Suppressor macrophage treated with lipopolysaccharide for 1 hour (primary cell): ENCODE measurements at regions not wholly inside any gene's neighbourhood (a gene's known extent, or its start where the extent isn't known, plus 50 kb on each side); places are given as distances from the start of the nearest gene placed in this dataset.
"Not testable (repeated sequence)": the region's sequence is repeated elsewhere in the genome, so short reads cannot be mapped to it uniquely, and the experiment has no call there.

Experiments
- DNase-seq, 3 donors: peaks; one replicate each; pipeline ENCODE4 v3.0.0-alpha.2; 2020 to 2022

DNA sequence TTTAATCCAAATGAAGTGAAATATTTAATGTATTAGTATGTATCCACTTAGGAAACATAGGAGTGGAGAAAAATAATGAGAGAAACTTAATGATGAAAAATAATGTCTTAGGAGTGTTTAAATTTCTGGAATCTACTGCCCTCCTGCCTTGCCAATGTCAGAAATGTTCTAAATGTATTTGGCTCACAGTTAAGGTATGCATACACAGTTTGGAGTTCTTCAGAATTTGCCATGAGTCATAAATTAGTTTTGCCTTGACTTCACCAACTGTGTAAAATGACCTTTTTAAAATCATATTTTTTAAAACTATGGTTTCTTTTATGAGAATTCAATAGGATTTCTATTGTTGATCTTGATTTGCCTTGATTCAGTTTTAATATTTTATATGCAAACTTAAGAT lies 191.7 kb upstream of the HSF2 start:
- no peak for DNase-seq

DNA sequence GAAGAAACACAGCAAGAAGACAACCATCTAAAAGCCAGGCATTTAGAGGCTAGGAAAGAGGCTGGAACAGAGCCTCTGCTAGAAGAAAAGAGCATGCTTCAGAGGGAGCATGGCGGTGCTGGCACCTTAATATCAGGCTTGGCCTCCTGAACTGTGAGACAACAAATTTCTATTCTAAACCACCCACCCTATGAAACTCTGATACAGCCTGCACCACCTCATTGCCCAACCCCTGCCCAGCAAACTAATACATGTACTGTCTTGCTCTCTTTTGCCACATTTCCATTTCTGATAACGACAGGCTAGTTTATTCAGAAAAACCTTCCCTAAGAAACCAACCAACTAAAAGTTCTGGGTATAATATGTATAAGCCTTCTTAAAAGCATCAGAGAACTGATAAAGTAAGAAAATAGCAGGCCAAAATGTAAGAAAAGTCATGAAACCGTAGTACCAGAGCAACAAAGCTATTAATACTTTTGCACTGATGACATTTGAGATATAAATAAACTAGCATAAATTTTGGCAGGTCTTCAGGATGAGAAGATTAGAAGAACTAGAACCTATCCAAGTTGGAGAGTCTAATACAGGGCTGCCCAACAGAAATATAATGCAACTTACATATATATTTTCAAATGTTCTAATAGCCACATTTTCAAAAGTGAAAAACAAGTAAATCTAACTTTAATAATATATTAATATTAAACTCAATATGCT lies 184.7 kb upstream of the HSF2 start:
- DNase-seq: no peak

DNA sequence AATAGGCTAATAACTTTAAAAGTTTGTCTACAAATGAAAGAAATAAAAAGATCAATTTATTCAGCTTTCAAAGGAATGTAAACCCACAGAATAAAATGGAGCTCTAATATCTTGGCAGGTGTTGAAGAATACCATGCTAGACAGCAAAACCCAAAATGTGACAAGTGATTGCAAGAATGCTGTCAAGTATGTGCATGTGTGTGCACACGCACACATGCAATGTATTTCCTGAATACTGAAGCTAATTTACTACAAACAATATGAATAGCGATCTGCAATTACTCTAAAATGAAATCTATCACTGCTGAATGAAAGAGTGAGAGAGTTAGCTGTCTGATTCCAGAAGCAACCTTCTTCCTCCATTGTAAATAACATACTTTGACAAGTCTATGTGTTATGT lies 179.2 kb upstream of the HSF2 start:
- no peak for DNase-seq

DNA sequence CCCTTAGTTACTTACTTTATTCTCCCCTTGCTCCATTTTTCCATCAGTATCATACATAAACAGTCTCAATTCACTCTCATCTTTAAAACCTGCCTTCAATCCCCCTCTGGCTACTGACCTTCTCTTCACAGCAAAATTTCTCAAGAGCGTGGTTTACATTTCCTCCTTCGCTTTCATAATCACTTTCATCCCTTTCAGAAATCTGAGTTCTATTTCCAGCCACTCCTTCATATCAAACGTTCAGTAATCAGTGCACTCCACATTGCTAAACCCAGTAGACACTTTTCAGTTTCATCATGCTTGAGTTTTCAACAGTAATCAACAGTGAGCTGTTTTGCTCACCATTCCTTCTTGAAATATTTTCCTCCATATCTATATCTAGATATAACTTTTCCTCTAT lies 176.7 kb upstream of the HSF2 start:
- no peak for DNase-seq

DNA sequence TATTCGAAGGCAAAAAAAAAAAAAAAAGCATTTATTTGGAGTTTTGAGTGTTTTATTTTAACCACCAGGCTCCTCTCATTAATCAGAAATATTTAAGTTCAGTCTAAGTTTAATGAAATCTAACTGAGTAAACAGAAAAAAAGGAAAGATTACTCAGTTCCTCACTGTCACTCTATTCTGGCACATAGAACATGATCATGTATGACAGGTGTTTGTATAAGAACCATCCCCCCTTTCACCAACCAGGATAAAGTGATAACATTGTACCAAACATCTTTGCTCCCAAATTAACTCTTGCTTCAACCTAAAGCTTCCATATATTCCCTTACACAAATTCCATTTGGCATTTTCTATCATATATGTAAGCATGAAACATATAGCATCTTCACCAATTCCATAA lies 176.2 kb upstream of the HSF2 start:
- no peak for DNase-seq

DNA sequence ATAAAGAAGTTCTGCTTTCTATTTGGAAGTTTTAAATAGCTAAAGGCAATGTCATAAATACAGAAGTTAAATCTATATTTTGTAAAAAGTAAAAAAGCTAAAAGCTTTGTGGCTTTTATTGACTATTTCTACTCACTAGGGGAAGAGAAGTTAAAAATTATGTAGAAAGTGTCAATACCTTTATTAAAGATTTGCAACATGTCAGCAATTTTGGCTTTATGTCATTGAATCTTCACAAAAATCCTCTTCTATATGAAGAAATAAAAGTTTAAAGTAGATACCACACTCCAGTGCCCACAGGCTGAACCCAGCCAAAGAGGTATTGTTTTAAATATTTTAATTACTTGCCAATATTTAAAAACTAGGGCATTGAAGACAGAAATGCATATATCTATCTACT lies 160.6 kb upstream of the HSF2 start:
- DNase-seq: no peak

DNA sequence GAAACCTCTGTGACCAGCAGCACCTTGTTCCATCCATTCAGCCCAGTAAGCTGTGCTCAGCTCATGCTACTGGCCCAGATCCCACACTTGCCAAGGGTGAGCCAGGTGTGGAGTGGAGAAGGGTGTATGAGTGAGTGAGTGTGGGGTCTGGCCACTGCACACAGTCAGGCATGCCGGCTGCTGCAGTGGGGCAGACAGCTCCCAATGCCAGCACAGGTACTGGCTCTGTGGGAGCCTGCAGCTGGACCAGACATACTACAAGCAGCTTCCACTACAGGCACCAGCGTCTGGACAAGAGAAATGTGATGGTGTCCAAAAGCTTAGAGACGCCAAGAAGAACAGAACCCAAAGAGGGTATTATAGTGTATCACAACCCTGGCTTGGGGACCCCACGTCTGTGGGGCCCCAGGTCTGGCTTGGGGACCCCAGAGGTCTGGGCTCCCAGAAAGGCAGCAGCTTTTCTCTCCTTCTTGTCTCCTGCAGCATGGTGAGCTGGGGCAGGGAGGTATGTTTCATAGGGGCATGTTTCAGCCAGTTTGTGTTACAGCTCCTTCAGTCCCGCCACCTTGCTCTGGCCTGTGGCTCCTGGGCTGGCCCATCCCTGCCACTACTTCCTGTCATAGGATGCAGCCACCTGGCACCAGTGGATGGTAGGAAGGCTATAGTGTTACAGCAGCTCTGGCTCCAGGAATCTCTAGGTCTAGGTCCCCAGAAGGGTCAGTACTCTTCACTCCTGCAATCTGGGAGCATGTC lies 152.4 kb upstream of the HSF2 start:
- DNase-seq: no peak

DNA sequence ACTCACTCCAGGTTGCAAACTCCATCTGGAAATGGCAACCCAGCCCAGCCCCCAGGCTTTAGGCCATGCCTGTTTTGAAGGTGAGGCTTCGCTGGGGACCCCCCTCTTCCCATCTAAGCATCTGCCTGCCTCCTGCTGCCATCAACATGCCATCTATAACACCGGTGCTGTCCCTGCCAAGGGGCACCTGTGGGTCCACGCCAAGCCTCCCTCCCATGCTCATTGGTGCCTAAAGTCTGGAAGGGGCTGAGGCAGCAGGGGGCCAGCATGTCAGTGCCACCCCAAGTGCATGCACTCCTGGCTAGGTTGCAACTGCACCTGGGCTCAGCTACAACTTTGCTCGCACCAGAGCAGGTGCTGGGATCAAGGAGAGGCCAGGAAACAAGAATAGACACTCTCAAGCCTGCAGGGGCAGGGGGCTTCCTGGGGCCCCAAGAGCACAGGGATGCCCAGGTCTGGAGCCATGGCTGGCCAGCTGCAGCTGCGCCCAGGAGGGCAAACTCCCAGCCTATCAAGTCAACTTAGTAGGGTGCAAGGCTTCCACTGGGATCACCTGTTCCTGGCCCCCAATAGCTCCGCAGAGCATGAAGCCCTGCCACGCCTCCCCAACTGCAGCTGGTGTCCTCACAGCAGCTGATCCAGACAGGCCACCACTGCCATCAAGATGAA lies 151.3 kb upstream of the HSF2 start:
- DNase-seq: no peak

DNA sequence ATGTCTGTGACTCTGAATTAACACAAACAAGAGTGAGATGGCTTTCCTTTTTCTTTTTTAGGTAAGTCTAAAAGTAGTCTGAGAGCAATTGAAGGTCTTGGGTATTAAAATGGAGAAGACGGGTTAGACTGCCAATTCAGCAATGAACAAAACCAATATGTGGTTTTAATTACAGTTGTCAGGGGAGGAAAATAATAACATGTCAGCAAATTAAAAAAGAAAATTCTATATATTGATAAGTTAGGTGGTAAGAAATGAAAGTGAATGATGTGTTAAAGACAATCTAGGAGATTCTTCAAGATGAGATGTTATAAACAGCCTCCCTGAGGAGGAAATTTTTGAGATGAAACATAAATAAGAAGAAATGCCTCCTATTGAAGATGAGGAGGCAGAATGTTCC lies 150.6 kb upstream of the HSF2 start:
- no peak for DNase-seq

DNA sequence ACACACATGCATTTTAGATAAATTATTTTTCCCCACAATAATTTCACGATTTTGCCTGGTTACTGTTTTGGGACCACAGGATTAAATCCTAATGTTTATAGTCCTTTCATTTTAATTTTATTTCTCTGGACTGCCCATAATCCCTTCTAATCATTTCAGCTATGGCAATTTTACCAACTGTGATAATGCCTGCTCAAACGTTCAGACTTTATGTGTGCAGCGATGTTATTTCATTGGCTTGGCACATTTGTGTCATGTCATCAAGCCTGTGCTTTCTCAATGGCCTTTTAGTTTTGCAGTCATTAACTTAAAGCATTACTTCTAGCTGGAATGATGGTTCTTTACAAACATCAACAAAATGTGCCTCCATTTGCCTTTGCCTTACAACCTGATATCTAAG lies 140.6 kb upstream of the HSF2 start:
- no peak for DNase-seq

DNA sequence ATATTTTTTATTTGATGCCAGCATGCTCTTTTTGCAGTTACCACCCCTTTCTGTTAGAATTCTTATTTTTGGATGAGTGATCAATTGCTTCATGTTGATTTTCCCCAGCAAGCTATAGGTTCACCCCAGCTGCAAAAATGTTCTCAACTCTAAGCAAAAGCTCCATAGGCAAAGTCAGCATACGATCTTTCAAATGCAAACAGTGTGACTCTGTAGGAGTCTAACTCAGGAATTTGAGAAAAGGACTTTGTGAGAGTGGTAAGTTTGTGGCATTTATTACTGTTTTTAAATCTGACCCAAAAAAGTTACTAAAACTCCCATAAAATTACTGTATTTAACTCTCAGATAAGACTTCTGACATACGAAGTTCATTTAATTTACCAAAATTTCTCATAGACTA lies 134.9 kb upstream of the HSF2 start:
- DNase-seq: no peak

DNA sequence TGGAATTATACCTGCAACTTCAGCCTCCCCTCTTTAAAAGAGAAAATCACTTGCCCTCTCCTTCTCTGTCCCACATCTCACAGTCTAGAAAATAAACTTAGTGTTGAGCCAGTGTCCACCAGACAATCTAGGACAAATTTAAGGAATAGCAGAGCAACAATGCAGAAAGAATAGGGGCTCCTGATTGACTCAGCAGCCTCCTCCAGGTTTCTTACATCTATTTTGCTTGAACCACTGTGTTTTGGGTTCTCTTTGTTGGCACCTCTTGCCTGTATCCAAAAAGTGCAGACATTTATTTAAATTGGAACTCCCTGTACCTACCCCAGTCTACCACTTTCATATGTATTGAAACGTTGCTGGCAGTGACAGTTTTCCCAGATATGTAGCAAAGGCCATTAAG lies 133.7 kb upstream of the HSF2 start:
- no peak for DNase-seq

DNA sequence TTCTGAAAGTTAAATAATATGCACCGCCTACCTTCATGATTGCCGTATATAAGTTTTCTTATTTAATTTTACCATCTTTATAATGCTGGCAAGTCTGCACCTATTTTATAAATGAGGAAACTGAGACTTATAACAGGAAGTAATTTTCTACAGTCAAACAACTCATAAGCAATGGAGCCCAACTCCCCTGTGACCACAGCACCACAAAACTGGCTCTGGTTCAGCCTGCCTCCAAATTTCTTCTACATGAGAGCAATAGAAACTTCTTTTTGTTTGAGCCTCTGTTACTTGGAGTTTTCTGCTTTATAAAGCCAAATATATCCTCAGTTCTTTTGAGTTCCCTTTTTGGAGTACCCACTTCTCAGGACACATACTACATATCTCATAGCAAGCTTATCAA lies 131.1 kb upstream of the HSF2 start:
- no peak for DNase-seq

DNA sequence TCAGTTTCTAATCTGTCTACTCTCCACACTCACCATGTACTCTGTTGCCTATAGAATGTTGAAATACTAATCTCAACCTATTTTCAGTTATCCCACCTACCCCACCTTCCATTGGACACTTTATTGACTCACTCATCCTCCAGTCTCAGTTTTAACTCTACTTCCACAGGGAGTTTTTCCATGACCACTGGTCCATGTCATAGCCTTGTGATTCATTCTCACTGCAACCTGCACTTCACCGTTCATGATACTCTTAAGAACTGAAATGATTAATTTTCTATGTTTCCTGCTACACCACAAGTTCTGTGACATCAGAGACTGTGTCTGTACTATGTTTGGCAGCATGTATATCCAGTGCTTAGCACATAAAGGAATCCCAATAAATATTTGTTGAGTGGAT lies 122.8 kb upstream of the HSF2 start:
- no peak for DNase-seq

DNA sequence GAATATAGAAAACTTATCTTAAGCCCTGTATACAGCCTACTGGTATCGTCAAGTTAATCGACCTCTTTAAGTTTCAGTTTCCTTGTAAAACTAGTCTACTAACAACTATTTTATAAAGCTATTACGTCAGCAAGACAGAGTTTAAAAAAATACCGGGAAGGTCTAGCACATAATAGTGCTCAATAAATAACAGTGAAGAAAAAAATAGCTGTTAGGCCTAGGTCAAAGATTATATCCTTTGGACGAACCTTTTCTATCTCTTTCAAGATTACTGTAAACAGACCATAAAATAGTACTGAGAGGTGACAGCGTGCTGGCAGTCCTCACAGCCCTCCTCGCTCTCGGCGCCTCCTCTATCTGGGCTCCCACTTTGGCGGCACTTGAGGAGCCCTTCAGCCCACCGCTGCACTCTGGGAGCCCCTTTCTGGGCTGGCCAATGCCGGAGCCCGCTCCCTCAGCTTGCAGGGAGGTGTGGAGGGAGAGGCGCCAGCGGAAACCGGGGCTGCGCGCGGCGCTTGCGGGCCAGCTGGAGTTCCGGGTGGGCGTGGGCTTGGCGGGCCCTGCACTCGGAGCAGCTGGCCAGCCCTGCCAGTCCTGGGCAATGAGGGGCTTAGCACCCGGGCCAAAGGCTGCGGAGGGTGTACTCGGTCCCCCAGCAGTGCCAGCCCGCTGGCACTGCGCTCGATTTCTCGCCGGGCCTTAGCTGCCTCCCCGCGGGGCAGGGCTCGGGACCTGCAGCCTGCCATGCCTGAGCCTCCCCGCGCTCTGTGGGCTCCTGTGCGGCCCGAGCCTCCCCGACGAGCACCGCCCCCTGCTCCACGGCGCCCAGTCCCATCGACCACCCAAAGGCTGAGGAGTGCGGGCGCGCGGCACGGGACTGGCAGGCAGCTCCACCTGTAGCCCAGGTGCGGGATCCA lies 119.1 kb upstream of the HSF2 start:
- DNase-seq: not testable (repeated sequence)

DNA sequence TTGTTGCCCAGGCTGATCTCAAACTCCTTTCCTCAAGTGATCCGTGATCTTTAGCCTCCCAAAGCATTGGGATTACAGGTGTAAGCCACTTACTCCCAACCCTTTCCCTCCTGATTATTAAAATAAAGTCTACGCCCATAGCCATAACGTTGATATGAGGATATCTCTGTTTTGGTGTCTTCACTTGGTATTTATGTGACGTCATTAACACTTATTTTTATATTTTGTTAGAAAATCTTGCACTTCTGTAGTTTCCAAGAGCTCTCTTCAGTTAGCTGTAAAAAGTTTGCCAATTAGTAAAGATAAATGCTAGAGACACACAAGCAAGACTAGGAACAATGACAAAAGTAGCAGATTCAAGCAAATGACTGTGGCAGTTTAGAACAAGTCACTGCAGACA lies 115.6 kb upstream of the HSF2 start:
- no peak for DNase-seq

DNA sequence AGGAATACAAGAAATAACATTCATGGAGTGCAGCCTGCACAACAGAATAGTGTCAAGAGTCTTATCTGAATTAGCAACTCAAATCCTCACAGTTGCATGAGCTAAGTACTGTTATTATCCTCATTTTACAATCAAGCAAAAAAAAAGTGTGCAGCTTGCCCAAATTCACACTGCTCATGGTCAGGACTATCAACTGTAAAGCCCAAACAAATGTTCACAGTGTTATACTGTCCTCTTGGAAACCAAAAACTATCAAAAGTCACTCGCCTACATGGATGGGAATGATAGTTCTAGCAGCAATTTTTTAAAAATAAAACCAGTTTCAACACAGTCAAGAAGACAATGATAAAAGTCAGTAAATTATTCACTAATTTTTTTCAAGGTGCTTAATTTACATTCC lies 114.6 kb upstream of the HSF2 start:
- no peak for DNase-seq

DNA sequence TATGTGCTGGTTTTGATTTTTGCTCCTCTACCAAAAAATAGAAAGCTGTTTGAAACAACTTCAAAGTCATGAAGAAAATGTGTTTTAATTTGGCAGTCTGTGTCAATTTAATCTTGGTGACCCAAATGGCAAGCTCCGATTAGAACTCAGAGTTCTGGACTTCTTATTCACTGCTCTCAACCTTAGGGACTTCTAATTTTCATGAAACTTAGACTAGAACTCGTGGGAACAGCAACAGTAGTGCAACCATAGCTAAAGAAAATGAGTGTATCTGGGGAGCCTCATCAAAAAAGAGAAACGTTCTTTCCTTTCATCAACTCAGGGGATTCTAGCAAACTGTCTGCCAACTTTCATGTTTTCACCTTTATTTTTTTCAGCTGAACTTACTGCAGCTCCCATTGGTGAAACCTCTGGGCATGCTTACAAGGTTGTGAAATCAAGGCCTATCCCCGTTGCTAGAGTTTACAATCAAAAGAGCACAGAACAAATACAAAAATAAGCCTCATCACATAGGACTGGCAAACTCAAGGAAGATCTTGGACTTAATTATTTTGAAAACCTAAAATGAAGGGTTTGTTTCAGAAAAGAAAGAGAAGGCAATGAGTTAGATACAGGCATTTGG lies 114.0 kb upstream of the HSF2 start:
- no peak for DNase-seq

DNA sequence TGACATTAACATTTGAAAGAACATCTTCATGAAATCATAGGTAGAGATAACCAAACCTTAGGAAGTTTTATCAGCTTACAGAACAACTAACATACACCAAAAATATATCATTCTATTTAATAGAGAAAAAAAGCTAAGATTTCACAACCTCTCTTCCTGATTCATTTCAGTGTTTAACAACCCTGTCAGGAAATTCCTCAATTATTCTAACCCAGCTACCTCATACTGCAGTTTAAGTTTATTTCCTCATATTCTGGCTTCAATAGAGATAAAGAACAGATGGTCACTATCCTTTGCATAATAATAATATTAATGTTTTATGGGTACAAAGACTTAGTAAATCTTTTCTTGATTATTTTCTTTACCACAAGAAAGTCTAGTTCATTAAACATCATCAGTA lies 112.9 kb upstream of the HSF2 start:
- DNase-seq: peak in 2 of 3 donors; percentile 10 to 19

DNA sequence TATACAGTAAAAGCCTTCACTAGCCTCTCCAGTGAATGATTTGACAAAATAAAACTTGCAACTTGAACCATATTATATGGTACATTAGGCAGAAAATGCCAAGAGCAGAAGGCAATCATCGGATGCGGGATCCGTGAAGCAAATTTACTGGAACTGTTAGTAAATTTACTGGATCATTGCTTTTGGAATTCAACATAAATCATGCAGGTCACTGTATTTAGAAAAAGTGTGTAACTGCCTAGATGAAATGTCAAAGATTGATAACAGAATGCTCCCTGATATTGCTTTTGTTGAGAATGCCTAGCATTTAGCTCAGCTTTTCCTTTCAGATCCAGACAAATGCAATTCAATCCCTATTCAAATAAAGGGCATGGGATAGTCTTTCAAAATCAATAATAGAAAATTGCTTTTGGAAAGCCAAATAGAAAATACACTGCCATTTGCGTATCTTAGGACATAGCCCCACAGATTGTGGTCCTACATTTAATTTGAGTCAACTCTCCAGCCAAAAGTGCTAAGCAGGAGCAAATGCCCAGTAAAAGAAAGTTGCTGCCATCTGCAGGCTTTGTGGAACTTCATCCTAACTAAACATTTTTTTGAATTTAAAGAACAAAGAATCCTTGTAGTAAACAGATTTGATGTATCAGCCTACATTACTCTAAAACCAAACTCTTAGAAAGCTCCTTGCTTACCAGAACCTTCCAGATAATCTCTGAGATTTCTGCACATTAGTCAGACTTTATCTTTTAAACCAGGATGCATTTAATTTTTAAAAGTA lies 109.5 kb upstream of the HSF2 start:
- DNase-seq: no peak

DNA sequence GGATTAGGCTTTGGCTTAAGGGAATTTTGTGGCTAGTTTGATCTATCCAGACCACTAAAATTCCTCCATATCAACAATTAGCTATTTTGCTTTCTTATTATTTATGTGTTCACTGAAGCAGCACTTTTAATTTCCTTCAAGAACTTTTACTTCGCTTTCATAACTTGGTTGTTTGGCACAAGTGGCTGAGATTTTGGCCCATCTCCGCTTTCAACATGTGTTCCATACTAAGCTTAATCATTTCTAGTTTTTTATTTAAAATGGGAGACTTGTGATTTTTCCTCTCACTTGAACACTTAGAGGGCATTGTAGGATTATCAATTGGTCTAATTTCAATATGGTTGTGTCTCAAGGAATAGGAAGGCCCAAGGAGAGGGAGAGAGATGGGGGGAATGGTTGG lies 102.4 kb upstream of the HSF2 start:
- no peak for DNase-seq

DNA sequence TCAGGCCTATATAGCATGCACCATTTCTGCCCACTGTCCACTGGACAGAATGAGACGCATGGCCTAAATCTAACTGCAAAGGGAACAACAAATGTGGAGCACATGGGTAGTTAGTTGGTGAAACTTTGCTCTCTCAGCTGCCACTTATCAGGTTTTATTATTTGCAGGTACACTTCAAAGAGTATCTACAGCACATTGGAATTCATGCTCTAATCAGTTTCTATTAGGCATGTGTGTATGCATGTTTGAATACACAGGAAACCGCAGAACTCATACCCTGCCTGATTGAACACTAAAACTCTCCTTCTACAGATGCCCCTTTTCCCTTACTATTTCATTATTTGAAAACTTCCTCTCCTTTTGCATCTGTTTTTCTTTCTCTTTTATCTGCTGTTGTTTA lies 97.4 kb upstream of the HSF2 start:
- no peak for DNase-seq
